Loucy (cell line): ENCODE measurements at regions not wholly inside any gene's neighbourhood (a gene's known extent, or its start where the extent isn't known, plus 50 kb on each side); places are given as distances from the start of the nearest gene placed in this dataset.

Experiments
- H2AFZ ChIP-seq: fragments of 200-600 bp; sonication (generic); 2 replicates; pipeline ENCODE4 v1.6.0; 2016; ENCODE audit warnings: antibody characterized with exemption, mild to moderate bottlenecking, low read length, moderate library complexity
- H3F3A ChIP-seq: fragments of 200-600 bp; 2 replicates; pipeline ENCODE4 v1.6.0; 2016; ENCODE audit warnings: antibody characterized with exemption, low read depth, mild to moderate bottlenecking
- H3K27me3 ChIP-seq: fragments of 200-600 bp; sonication (generic); 2 replicates; pipeline ENCODE4 v1.6.1; 2014; ENCODE audit warnings: low read length, mild to moderate bottlenecking; ENCODE audit not compliant: insufficient read depth, poor library complexity, severe bottlenecking
- H3K36me3 ChIP-seq: fragments of 200-600 bp; sonication (generic); 2 replicates; pipeline ENCODE4 v1.6.1; 2016; ENCODE audit warnings: low read length; ENCODE audit not compliant: insufficient read depth
- H3K4me1 ChIP-seq: fragments of 200-600 bp; sonication (generic); 2 replicates; pipeline ENCODE4 v1.5.1; 2014; ENCODE audit warnings: low read length, mild to moderate bottlenecking; ENCODE audit not compliant: insufficient read depth, poor library complexity, severe bottlenecking
- H3K4me2 ChIP-seq: fragments of 200-600 bp; sonication (generic); 2 replicates; pipeline ENCODE4 v1.6.0; 2014; ENCODE audit warnings: antibody characterized with exemption, low read length, low read depth, mild to moderate bottlenecking; ENCODE audit not compliant: poor library complexity, severe bottlenecking
- H3K4me3 ChIP-seq: fragments of 200-600 bp; sonication (generic); 2 replicates; pipeline ENCODE4 v1.5.1; 2014; ENCODE audit warnings: low read length, mild to moderate bottlenecking, mixed read lengths; ENCODE audit not compliant: poor library complexity, severe bottlenecking
- H3K79me2 ChIP-seq: fragments of 200-600 bp; sonication (generic); 2 replicates; pipeline ENCODE4 v1.6.1; 2014; ENCODE audit warnings: low read length; ENCODE audit not compliant: insufficient read depth
- H3K9ac ChIP-seq: fragments of 200-600 bp; sonication (generic); 2 replicates; pipeline ENCODE4 v1.6.0; 2014; ENCODE audit warnings: mild to moderate bottlenecking, low read depth, low read length, moderate library complexity; ENCODE audit not compliant: poor library complexity, severe bottlenecking
- H3K9me2 ChIP-seq: fragments of 200-600 bp; sonication (generic); replicated peaks from 2 replicates; pipeline ENCODE4 v1.6.1; 2016; ENCODE audit warnings: low read depth, low read length, mixed read lengths
- H3K9me3 ChIP-seq: fragments of 200-600 bp; sonication (generic); 2 replicates; pipeline ENCODE4 v1.6.1; 2014; ENCODE audit warnings: mild to moderate bottlenecking, antibody characterized with exemption, low read length, low read depth; ENCODE audit not compliant: insufficient read depth
- H4K20me1 ChIP-seq: fragments of 200-600 bp; sonication (generic); 2 replicates; pipeline ENCODE4 v1.6.0; 2014; ENCODE audit warnings: antibody characterized with exemption, low read length, mild to moderate bottlenecking; ENCODE audit not compliant: insufficient read depth, poor library complexity, severe bottlenecking
- EZH2phosphoT487 ChIP-seq: fragments of 200-600 bp; IDR thresholded peaks from 2 replicates; pipeline ENCODE4 v1.6.1; 2018; ENCODE audit warnings: antibody characterized with exemption, mild to moderate bottlenecking, moderate library complexity, borderline replicate concordance
- TF ChIP-seq, protein P1 (sequence below): fragments of 200-600 bp; sonication (generic); conservative IDR thresholded peaks from 2 replicates; pipeline ENCODE4 v1.5.1; 2014; ENCODE audit warnings: mild to moderate bottlenecking, antibody characterized with exemption, low read length

DNA sequence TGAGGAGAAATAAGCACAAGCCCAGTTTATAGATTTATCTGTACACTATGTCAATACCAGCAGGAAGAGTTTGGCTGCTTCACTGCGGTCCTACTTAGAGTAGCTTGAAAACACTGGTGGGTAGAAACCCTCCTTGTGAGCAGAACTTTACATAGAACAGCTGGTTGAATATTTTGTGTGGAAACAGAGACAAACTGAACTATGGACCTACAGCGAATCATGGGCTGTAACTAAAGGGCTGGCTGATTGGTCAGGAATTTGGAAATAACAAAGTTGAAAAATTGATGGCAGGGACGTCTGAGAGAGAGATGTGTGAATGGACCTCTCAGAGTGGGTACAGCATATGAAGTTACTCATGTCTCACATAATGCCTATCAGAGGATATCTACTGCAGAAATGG is 392.5 kb downstream of the MAN2A1 start:
- H3F3A ChIP-seq, result no peaks in the 10 kb centered on the region
- no peaks in the 10 kb centered on the region for H3K27me3 ChIP-seq
- TF ChIP-seq EZH2phosphoT487, result no peak
- TF ChIP-seq, protein P1, sequence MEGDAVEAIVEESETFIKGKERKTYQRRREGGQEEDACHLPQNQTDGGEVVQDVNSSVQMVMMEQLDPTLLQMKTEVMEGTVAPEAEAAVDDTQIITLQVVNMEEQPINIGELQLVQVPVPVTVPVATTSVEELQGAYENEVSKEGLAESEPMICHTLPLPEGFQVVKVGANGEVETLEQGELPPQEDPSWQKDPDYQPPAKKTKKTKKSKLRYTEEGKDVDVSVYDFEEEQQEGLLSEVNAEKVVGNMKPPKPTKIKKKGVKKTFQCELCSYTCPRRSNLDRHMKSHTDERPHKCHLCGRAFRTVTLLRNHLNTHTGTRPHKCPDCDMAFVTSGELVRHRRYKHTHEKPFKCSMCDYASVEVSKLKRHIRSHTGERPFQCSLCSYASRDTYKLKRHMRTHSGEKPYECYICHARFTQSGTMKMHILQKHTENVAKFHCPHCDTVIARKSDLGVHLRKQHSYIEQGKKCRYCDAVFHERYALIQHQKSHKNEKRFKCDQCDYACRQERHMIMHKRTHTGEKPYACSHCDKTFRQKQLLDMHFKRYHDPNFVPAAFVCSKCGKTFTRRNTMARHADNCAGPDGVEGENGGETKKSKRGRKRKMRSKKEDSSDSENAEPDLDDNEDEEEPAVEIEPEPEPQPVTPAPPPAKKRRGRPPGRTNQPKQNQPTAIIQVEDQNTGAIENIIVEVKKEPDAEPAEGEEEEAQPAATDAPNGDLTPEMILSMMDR, result no peak
- H3K9me3 ChIP-seq, result no peaks in the 10 kb centered on the region
- H3K4me1 ChIP-seq, result no peaks in the 10 kb centered on the region
- H3K36me3 ChIP-seq, result no peaks in the 10 kb centered on the region
- H3K9ac ChIP-seq, result no peak overlapping the region
- no peaks in the 10 kb centered on the region for H3K79me2 ChIP-seq
- H3K9me2 ChIP-seq, result no peaks in the 10 kb centered on the region
- no peak overlapping the region for H3K4me2 ChIP-seq
- H2AFZ ChIP-seq, result no peak overlapping the region
- H3K4me3 ChIP-seq, result no peak overlapping the region
- H4K20me1 ChIP-seq, result no peaks in the 10 kb centered on the region

DNA sequence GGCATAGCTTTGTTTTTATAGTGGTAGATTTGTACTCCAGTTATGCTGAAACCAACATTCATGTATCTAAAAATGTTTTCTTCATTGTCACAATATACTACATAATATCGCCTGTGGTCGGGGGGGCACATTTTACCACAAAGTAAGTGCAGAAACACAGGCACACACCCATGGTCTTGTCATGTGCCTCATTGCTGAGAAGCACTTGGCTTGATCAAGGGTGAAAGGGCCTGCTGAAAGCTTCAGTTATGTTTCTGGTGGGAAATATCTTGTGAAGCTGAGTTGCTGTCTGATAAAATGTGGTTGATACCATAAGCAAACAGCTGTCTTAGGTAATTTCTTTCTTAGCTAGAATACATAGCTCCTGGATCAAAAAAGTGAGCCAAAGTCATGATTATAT is 393.1 kb downstream of the MAN2A1 start:
- H3K27me3 ChIP-seq, result no peaks in the 10 kb centered on the region
- no peaks in the 10 kb centered on the region for H3K9me2 ChIP-seq
- no peak overlapping the region for H2AFZ ChIP-seq
- H3K79me2 ChIP-seq, result no peaks in the 10 kb centered on the region
- H3K9me3 ChIP-seq, result no peaks in the 10 kb centered on the region
- H3K4me2 ChIP-seq, result no peak overlapping the region
- H4K20me1 ChIP-seq, result no peaks in the 10 kb centered on the region
- no peak overlapping the region for H3K4me3 ChIP-seq
- no peak for TF ChIP-seq EZH2phosphoT487
- TF ChIP-seq, protein P1, result no peak
- H3F3A ChIP-seq, result no peaks in the 10 kb centered on the region
- no peak overlapping the region for H3K9ac ChIP-seq
- H3K4me1 ChIP-seq, result no peaks in the 10 kb centered on the region
- no peaks in the 10 kb centered on the region for H3K36me3 ChIP-seq

DNA sequence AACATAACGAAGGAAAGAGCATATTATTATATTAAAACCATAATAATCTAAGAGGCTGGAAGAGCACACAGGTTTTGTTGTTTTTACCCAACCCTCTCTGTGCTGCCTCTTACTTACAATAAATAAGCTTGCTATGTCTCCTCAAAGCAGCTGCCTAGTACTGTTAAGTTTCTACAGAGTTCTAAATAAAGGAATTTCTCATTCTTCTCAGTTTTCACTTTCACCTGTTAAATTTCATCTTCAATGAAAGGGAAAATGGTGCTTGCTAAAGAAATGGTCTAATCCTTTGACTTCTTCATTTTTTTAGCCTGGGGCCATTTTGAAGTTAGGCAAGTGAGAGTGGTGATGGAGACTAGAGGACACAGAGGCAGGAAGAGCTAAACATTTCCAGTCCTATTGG is 396.1 kb downstream of the MAN2A1 start:
- TF ChIP-seq, protein P1, result no peak
- no peak for TF ChIP-seq EZH2phosphoT487
- Histone ChIP-seq H3K36me3 (no peaks in the 10 kb centered on the region), H3K9me3 (no peaks in the 10 kb centered on the region), H3F3A (no peaks in the 10 kb centered on the region), H3K4me2 (no peak overlapping the region), H3K9me2 (no peaks in the 10 kb centered on the region), H3K27me3 (no peaks in the 10 kb centered on the region), H3K9ac (no peak overlapping the region), H4K20me1 (no peaks in the 10 kb centered on the region), H2AFZ (no peak overlapping the region), H3K79me2 (no peaks in the 10 kb centered on the region), H3K4me3 (no peak overlapping the region), H3K4me1 (peaks cover 7% of the 10 kb centered on the region)
